GM06990 (cell line): ENCODE measurements at regions not wholly inside any gene's neighbourhood (a gene's known extent, or its start where the extent isn't known, plus 50 kb on each side); places are given as distances from the start of the nearest gene placed in this dataset.

Source experiments
- DNase-seq: peaks from one replicate; pipeline ENCODE4 v3.0.0-alpha.2; 2011; ENCODE audit not compliant: insufficient read length; ENCODE audit errors: extremely low read depth
- H3K27me3 ChIP-seq: replicated peaks from 2 replicates; pipeline ENCODE4 v1.6.0; 2011; ENCODE audit warnings: low read length; ENCODE audit not compliant: control insufficient read depth, insufficient read depth
- H3K36me3 ChIP-seq: 2 replicates; pipeline ENCODE4 v1.5.1; 2011; ENCODE audit warnings: low read length; ENCODE audit not compliant: control insufficient read depth, insufficient read depth
- H3K4me3 ChIP-seq: replicated peaks from 2 replicates; pipeline ENCODE4 v1.5.1; 2011; ENCODE audit warnings: low read depth, mild to moderate bottlenecking, control low read depth, low read length
- TF ChIP-seq, protein P1 (sequence below): IDR thresholded peaks from 2 replicates; pipeline ENCODE4 v1.5.1; 2011; ENCODE audit warnings: low read length, control low read depth, mild to moderate bottlenecking, inconsistent platforms; ENCODE audit not compliant: insufficient read depth, poor library complexity, severe bottlenecking

DNA sequence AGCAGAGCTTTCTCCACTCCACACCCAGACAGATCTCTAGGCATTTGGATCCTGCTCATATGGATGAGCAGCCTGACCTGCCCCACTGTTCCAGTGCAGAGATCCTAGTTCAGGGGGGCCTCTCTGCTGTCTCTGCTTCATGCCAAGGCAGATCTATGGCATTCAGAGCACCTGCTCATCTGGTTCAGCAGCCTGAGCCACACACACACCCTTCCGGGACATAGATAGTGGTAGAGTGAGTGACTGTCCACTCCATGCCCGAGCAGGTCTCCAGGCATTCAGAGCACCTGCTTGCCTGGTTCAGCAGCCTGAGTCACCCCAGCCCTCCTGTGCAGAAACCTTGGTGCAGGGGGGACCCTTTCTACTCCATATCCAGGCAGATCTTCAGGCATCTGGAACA, 54.3 kb upstream of the ZNF800 start:
- Histone ChIP-seq H3K4me3 (no peak overlapping the region), H3K36me3 (no peaks in the 10 kb centered on the region), H3K27me3 (no peaks in the 10 kb centered on the region)
- TF ChIP-seq, protein P1, sequence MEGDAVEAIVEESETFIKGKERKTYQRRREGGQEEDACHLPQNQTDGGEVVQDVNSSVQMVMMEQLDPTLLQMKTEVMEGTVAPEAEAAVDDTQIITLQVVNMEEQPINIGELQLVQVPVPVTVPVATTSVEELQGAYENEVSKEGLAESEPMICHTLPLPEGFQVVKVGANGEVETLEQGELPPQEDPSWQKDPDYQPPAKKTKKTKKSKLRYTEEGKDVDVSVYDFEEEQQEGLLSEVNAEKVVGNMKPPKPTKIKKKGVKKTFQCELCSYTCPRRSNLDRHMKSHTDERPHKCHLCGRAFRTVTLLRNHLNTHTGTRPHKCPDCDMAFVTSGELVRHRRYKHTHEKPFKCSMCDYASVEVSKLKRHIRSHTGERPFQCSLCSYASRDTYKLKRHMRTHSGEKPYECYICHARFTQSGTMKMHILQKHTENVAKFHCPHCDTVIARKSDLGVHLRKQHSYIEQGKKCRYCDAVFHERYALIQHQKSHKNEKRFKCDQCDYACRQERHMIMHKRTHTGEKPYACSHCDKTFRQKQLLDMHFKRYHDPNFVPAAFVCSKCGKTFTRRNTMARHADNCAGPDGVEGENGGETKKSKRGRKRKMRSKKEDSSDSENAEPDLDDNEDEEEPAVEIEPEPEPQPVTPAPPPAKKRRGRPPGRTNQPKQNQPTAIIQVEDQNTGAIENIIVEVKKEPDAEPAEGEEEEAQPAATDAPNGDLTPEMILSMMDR, result no peak
- DNase-seq, result no peak
